ACC112 (cell line): ENCODE measurements at regions not wholly inside any gene's neighbourhood (a gene's known extent, or its start where the extent isn't known, plus 50 kb on each side); places are given as distances from the start of the nearest gene placed in this dataset.

Experiments
- H2AFZ ChIP-seq: fragments of 200-600 bp; sonication (generic); one replicate; pipeline ENCODE4 v1.6.0; 2017; ENCODE audit warnings: antibody characterized with exemption, low read length; ENCODE audit not compliant: unreplicated experiment
- H3K27ac ChIP-seq: fragments of 200-600 bp; sonication (generic); 2 replicates; pipeline ENCODE4 v1.5.1; 2014; ENCODE audit warnings: low read depth, mild to moderate bottlenecking, antibody characterized with exemption, low read length, moderate library complexity
- H3K27me3 ChIP-seq: fragments of 200-600 bp; sonication (generic); 2 replicates; pipeline ENCODE4 v1.6.1; 2014; ENCODE audit warnings: mild to moderate bottlenecking, antibody characterized with exemption, low read length, moderate library complexity, mixed read lengths; ENCODE audit not compliant: insufficient read depth
- H3K36me3 ChIP-seq: fragments of 200-600 bp; sonication (generic); 2 replicates; pipeline ENCODE4 v1.6.1; 2016; ENCODE audit warnings: mild to moderate bottlenecking, antibody characterized with exemption, low read length, moderate library complexity, mixed read lengths; ENCODE audit not compliant: insufficient read depth
- H3K4me1 ChIP-seq: fragments of 200-600 bp; sonication (generic); one replicate; pipeline ENCODE4 v1.6.1; 2016; ENCODE audit warnings: low read length, mixed read lengths; ENCODE audit not compliant: insufficient read depth, unreplicated experiment, control insufficient read depth
- H3K4me3 ChIP-seq: fragments of 200-600 bp; sonication (generic); 2 replicates; pipeline ENCODE4 v1.5.1; 2014; ENCODE audit warnings: mild to moderate bottlenecking, low read depth, low read length
- H3K79me2 ChIP-seq: fragments of 200-600 bp; sonication (generic); one replicate; pipeline ENCODE4 v1.6.0; 2016; ENCODE audit warnings: low read length; ENCODE audit not compliant: control insufficient read depth, unreplicated experiment, insufficient read depth

DNA sequence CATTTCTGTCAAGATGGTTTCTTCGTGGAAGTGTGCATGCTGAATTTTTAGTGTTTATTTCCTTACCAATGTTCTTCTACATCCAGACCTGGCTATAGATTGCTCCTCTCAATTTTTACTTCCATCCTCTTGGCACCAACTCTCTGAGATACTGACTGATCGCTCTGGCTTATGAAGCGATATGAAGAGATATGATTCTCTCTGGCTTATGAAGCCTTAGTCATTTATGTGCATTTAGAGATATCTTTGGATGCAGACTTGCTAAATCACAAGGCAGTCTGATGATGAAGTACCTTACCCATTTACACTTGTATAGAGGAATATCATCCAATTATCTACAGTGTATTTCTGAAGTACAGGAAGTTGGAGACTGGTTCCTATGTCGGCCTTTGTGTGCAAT is 295.4 kb upstream of the STXBP5 start:
- H3K36me3 ChIP-seq: no peaks in the 10 kb centered on the region
- H3K4me3 ChIP-seq: no peak overlapping the region
- H3K4me1 ChIP-seq: peaks cover 64% of the 10 kb centered on the region
- no peak overlapping the region for H3K27ac ChIP-seq
- H2AFZ ChIP-seq: no peak overlapping the region
- H3K27me3 ChIP-seq: no peaks in the 10 kb centered on the region
- H3K79me2 ChIP-seq: peaks cover 13% of the 10 kb centered on the region

DNA sequence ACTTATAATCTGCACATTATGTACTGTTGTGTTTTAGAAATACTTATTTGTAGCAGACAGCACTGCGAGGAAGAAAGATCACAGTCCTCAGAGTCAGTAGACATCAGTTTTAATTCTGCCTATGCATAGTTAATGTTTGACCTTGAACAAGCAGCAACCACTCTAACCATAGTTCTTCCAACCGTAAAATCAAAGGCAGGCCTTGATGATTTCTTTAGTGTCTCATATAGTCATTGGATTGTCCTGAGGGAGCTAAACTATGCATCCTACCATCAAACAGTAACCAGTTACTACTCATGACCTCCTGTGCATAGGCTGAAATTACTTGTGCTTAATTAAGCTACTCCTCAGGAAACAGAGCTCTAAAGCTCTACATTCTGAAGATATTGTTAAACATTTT is 294.8 kb upstream of the STXBP5 start:
- no peaks in the 10 kb centered on the region for H3K36me3 ChIP-seq
- no peaks in the 10 kb centered on the region for H3K27me3 ChIP-seq
- peaks cover 13% of the 10 kb centered on the region for H3K79me2 ChIP-seq
- H3K4me3 ChIP-seq: no peak overlapping the region
- no peak overlapping the region for H3K27ac ChIP-seq
- H2AFZ ChIP-seq: no peak overlapping the region
- peaks cover 64% of the 10 kb centered on the region for H3K4me1 ChIP-seq

- no peaks in the 10 kb centered on the region for H3K36me3 ChIP-seq
- H3K4me3 ChIP-seq: no peak overlapping the region
- H3K4me1 ChIP-seq: peaks cover 60% of the 10 kb centered on the region
- peak overlapping the region; percentile 42 for H2AFZ ChIP-seq
- H3K27me3 ChIP-seq: no peaks in the 10 kb centered on the region
- no peak overlapping the region for H3K27ac ChIP-seq
- peaks cover 13% of the 10 kb centered on the region for H3K79me2 ChIP-seq
These were observed 294.3 kb upstream of the STXBP5 start for GRCh38 chr6:146909886-146910285.

DNA sequence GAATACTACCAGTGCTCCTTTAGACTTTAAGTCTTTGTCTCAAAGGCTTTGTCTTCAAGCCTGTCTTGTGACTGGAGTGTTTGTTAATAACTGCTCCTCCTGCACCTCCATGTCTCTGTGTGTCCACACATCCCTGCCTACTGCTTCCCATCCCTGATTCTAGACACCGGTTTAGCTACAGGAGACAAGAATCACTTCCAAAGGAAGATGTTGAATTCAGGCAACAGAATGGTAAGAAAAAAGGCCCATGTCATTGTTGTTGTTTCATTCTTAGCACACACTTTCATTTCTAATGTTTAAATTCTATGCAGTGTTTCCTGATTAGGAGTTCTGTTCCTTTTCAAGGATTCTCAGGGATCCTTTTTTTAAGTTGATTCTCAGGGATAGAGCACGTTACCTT is 293.6 kb upstream of the STXBP5 start:
- Histone ChIP-seq H3K79me2 (peaks cover 13% of the 10 kb centered on the region), H3K27ac (no peak overlapping the region), H3K4me3 (no peak overlapping the region), H3K4me1 (peaks cover 59% of the 10 kb centered on the region), H3K36me3 (no peaks in the 10 kb centered on the region), H2AFZ (peak overlapping the region; percentile 42), H3K27me3 (no peaks in the 10 kb centered on the region)

- H3K27ac ChIP-seq: peak overlapping the region; percentile 100; the same call in 1 of the 2 replicates
- H3K4me3 ChIP-seq: no peak overlapping the region
- peaks cover 13% of the 10 kb centered on the region for H3K79me2 ChIP-seq
- no peak overlapping the region for H2AFZ ChIP-seq
- H3K4me1 ChIP-seq: peaks cover 65% of the 10 kb centered on the region
- no peaks in the 10 kb centered on the region for H3K36me3 ChIP-seq
- no peaks in the 10 kb centered on the region for H3K27me3 ChIP-seq
These were observed 292.5 kb upstream of the STXBP5 start for GRCh38 chr6:146911635-146912215.

DNA sequence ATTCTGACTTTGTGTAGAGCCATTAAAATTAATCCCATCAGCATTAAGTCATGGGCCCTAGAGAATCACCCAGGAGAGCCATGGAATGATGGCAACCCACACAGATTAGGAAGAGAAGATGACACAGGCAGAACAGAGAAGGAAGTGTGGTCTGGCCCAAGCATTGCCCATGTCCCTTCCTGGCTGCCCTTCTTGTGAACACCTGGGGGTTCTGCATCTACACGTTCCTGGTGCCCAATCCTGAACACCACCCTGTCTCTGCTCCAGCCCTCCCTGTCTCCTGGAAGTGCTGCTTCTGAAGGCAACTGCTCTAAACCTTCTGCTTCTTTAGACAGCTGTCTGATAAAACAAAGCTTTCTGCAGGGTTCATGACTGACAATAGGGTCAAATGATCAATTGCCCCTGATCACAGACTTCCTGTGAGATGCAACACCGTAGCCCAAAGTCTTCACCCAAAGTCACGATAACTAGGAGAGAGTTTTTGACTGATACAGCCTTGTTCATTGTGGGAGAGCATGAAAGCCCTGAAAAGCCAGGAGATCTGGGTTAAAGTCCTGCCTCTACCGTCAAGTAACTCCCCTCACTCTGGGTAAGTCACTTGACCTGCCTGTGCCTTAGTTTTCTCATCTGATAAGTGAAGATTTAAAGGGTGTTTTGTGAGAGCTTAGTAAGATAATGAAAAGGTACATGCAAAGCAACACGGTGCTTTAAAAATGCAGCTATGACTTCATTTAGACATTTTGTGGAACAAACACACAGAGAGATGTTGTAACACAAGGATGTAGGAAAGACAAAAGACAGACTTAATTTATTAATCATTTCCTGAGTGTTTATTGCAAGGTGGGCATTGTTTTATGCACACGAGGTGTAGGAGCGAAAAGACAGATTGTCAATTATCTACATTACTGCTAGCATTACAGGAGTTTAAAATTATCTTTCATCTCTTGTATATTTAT is 291.2 kb upstream of the STXBP5 start:
- H3K79me2 ChIP-seq: peaks cover 13% of the 10 kb centered on the region
- H3K4me3 ChIP-seq: peak overlapping the region; percentile 76
- H3K27me3 ChIP-seq: no peaks in the 10 kb centered on the region
- no peaks in the 10 kb centered on the region for H3K36me3 ChIP-seq
- peak overlapping the region; percentile 100 for H3K27ac ChIP-seq
- peak overlapping the region; percentile 44 for H2AFZ ChIP-seq
- H3K4me1 ChIP-seq: peaks cover 64% of the 10 kb centered on the region

- Histone ChIP-seq H3K79me2 (peaks cover 13% of the 10 kb centered on the region), H3K4me3 (peak overlapping the region; percentile 76), H3K4me1 (peaks cover 56% of the 10 kb centered on the region), H3K27ac (peak overlapping the region; percentile 100), H2AFZ (peak overlapping the region; percentile 38), H3K36me3 (no peaks in the 10 kb centered on the region), H3K27me3 (no peaks in the 10 kb centered on the region)
These were observed 290.3 kb upstream of the STXBP5 start for GRCh38 chr6:146913842-146914488.

DNA sequence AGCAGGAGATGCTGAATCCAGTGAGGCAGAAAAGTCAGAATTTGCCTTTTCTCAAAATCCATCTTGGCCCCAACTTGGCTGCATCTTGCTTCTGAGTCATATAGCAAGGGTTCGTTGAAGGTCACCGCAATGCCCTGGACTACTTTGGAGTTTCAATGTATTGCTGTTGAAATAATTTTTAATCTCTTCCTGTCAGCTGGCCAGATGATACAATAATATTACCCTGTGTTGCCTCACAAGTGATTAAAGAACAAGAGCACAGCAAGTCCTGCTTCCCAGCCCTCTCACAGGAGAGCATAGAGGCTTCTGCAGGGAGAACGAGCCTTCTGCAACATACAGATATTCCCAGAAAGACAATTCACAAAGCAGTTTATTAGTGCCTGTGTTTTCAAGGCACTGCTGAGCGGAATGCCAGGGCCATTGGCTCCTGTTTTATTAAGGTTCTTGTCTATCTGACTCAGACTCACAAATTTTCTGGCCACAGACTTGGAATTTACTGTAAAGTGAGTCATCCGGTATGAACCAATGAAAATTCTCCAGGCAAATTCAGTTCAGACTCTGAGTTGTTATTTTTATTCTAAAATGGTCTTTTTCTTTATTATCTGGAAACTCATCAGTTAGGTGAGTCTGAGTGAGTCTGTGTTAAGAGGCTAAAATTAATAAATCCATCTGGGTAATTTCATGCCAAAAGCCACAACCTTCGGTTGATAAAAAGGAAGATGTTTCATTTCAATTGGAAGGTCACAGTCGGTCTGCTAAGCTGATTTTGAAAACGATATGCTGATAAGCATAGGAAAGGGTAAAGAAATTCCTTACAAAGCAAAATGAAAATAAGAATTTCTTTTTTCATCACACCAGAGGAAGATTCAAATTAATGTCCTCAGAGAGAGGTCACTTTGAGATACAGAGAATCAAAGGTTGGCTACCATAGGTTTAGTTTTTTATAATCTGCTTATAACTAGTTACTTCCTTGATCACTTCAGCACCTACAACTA is 289.4 kb upstream of the STXBP5 start:
- H3K36me3 ChIP-seq: no peaks in the 10 kb centered on the region
- peaks cover 13% of the 10 kb centered on the region for H3K79me2 ChIP-seq
- H3K27ac ChIP-seq: peak overlapping the region; percentile 100
- peaks cover 53% of the 10 kb centered on the region for H3K4me1 ChIP-seq
- H3K4me3 ChIP-seq: peak overlapping the region; percentile 76
- peak overlapping the region; percentile 38 for H2AFZ ChIP-seq
- no peaks in the 10 kb centered on the region for H3K27me3 ChIP-seq

DNA sequence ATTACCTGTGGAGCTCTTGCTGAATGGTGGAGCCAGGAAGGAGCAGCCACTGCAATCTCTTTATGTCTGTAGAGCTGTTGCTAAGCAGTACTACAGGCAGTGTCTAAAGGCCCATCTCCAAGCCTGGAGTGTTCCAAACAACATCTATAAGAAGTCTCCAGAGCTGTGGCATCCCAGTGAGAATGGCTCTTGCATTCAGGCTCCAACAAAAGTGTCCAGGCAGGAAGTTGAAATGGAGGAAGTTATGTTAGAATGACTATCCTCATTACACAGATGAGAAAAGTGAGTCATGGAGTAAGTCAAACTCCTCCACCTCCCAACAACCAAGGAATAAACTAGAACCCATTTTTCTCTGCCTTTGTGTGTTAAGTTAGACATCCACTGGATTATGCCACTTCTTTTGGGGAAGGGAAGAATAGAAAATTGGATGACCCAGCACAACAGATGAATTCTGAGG is 288.5 kb upstream of the STXBP5 start:
- Histone ChIP-seq H3K4me1 (peaks cover 44% of the 10 kb centered on the region), H3K27ac (peak overlapping the region; percentile 100), H3K27me3 (no peaks in the 10 kb centered on the region), H2AFZ (peak overlapping the region; percentile 8), H3K36me3 (no peaks in the 10 kb centered on the region), H3K4me3 (peak overlapping the region; percentile 76), H3K79me2 (peaks cover 13% of the 10 kb centered on the region)
